Spleen (tissue), 7 donors: ENCODE measurements at regions not wholly inside any gene's neighbourhood (a gene's known extent, or its start where the extent isn't known, plus 50 kb on each side); places are given as distances from the start of the nearest gene placed in this dataset.

ENCODE experiments used
- POLR2AphosphoS5 ChIP-seq, 3 donors: sonication (generic); formaldehyde crosslinking; IDR thresholded peaks; one replicate each; pipeline ENCODE4 v1.5.1; 2017; ENCODE audit warnings: antibody characterized with exemption in 3 of 3
- TF ChIP-seq, protein P1 (sequence below), 11 experiments: fragments of 200-600 bp in 7 of 11; fragments of 450-650 bp in 4 of 11; sonication (generic) in 4 of 11; IDR thresholded peaks in 8 of 11; conservative IDR thresholded peaks in 3 of 11; 1 replicate in 7 of 11; 2 replicates in 4 of 11; pipeline versions ENCODE4 v1.4.0 to v1.8.0; 2016 to 2021; ENCODE audit warnings: antibody characterized with exemption in 11 of 11, inconsistent platforms in 4 of 11, mild to moderate bottlenecking in 1 of 11
- donor health status: DM: no; HTN: no; CAD: no; lungs with moderate emphysema.
- donor health status: DM: no; HTN: no; CAD: no.
- donor health status: DM: no; HTN: no; CAD: no.

DNA sequence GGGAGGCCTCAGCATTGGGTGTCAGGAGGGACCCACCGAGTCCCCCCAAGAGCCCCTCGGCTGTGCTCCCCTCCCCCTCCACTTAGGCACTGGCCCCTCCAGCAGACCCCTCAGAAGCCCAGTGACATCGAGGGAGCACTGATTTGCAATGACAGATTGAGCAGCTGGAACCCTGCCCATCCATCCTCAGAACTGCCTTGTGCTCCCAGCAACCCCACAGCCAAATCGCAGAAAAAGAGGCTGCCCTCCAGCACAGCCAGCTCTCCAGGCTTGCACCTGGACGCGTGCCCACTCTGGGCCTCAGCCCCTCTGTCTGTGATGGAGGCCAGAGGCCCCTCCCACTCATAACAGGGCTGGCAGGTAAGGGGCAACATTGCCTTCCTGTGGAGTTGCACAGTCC is 123.2 kb upstream of the VSTM2B start:
- no peak for TF ChIP-seq POLR2AphosphoS5 (IDR thresholded peaks at IDR 0.05)
- TF ChIP-seq, protein P1, sequence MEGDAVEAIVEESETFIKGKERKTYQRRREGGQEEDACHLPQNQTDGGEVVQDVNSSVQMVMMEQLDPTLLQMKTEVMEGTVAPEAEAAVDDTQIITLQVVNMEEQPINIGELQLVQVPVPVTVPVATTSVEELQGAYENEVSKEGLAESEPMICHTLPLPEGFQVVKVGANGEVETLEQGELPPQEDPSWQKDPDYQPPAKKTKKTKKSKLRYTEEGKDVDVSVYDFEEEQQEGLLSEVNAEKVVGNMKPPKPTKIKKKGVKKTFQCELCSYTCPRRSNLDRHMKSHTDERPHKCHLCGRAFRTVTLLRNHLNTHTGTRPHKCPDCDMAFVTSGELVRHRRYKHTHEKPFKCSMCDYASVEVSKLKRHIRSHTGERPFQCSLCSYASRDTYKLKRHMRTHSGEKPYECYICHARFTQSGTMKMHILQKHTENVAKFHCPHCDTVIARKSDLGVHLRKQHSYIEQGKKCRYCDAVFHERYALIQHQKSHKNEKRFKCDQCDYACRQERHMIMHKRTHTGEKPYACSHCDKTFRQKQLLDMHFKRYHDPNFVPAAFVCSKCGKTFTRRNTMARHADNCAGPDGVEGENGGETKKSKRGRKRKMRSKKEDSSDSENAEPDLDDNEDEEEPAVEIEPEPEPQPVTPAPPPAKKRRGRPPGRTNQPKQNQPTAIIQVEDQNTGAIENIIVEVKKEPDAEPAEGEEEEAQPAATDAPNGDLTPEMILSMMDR (IDR thresholded peaks at IDR 0.05 in 8 of 11, conservative IDR thresholded peaks at IDR 0.05 in 3 of 11): no peak
